ENCODE measurements at regions not wholly inside any gene's neighbourhood (a gene's known extent, or its start where the extent isn't known, plus 50 kb on each side); places are given as distances from the start of the nearest gene placed in this dataset.

GRCh38 chr16:73846007-73846330 is 450.6 kb upstream of the PSMD7 start:
- DNase-seq (ENCODE audit: low read depth, low spot score) (no peak), ATAC-seq (no peak)
- no peaks in the 10 kb centered on the region for H3K36me3 ChIP-seq (ENCODE audit: control insufficient read depth in 1 of 2, insufficient read depth in 2 of 2, low read length in 2 of 2)
- no peak overlapping the region for H3K9ac ChIP-seq (ENCODE audit: low read length)
- no peak overlapping the region for H2AFZ ChIP-seq (ENCODE audit: low read depth, low read length, poor library complexity, severe bottlenecking)
- no peaks in the 10 kb centered on the region for H3K4me1 ChIP-seq (ENCODE audit: control insufficient read depth in 1 of 2, insufficient read depth in 2 of 2, low read length in 2 of 2)
- TF ChIP-seq TCF7L2 (IDR thresholded peaks at IDR 0.05; ENCODE audit: borderline replicate concordance, extremely low read depth, insufficient read depth, insufficient read length) (no peak), ZNF274 (IDR thresholded peaks at IDR 0.05; ENCODE audit: low read depth, low read length) (no peak), REST (IDR thresholded peaks at IDR 0.05; ENCODE audit: low read depth) (no peak), POLR2A (IDR thresholded peaks at IDR 0.05; ENCODE audit: borderline replicate concordance, extremely low read depth, insufficient read depth, insufficient read length) (no peak), SP1 (IDR thresholded peaks at IDR 0.05; ENCODE audit: low read depth) (no peak), CTCF (IDR thresholded peaks at IDR 0.05 in 2 of 3, conservative IDR thresholded peaks at IDR 0.05 in 1 of 3; ENCODE audit: borderline replicate concordance in 1 of 3, insufficient read depth in 1 of 3, low read depth in 2 of 3, low read length in 2 of 3) (no peak), SRF (IDR thresholded peaks at IDR 0.05; ENCODE audit: low read depth) (no peak), RAD21 (IDR thresholded peaks at IDR 0.05; ENCODE audit: low read depth) (no peak), JUND (IDR thresholded peaks at IDR 0.05) (no peak), EGR1 (IDR thresholded peaks at IDR 0.05; ENCODE audit: low read depth) (no peak), EZH2 (IDR thresholded peaks at IDR 0.05) (no peak), MAX (IDR thresholded peaks at IDR 0.05) (no peak), ZBTB33 (IDR thresholded peaks at IDR 0.05; ENCODE audit: extremely low read depth, insufficient replicate concordance, low read length) (no peak), FOSL1 (IDR thresholded peaks at IDR 0.05; ENCODE audit: low read depth) (no peak)
- peaks cover 6% of the 10 kb centered on the region; the same call in 1 of the 2 replicates for H3K27me3 ChIP-seq (ENCODE audit: insufficient read depth, low read length)
- H3K27ac ChIP-seq (ENCODE audit: low read depth, low read length) = no peak overlapping the region
- no peaks in the 10 kb centered on the region for H3K79me2 ChIP-seq (ENCODE audit: insufficient read depth, low read length)
- H3K9me2 ChIP-seq (ENCODE audit: insufficient read depth) = no peaks in the 10 kb centered on the region
- RAD21 ChIA-PET (ENCODE audit: low non-redundant PET in 1 of 2, low total read pairs in 2 of 2, uncharacterized antibody in 2 of 2, unreplicated experiment in 2 of 2) = no interaction called here
- CTCF ChIA-PET = no interaction called here
- POLR2A ChIA-PET = no interaction called here
- no peak overlapping the region for H3K4me3 ChIP-seq (replicated peaks in 1 of 2; ENCODE audit: low read depth in 1 of 2, low read length in 2 of 2)
- no peak overlapping the region for H3K4me2 ChIP-seq (ENCODE audit: low read length)
- intact Hi-C loops (cut with micrococcal nuclease) = no loop called here
- no peaks in the 10 kb centered on the region for H4K20me1 ChIP-seq (ENCODE audit: insufficient read depth)
- BruUV-seq (replicated peaks) = no TSS peak
- H3K9me3 ChIP-seq (ENCODE audit: control insufficient read depth in 1 of 2, insufficient read depth in 1 of 2, low read depth in 1 of 2, low read length in 2 of 2) = no peaks in the 10 kb centered on the region
